DOHH2 (cell line): ENCODE measurements at regions not wholly inside any gene's neighbourhood (a gene's known extent, or its start where the extent isn't known, plus 50 kb on each side); places are given as distances from the start of the nearest gene placed in this dataset.

Experiments
- H3F3A ChIP-seq: fragments of 200-600 bp; sonication (generic), shearing (Covaris generic); 2 replicates; pipeline ENCODE4 v1.6.0; 2016; ENCODE audit warnings: antibody characterized with exemption, mild to moderate bottlenecking; ENCODE audit not compliant: control insufficient read depth, insufficient read depth
- H3K27ac ChIP-seq: fragments of 200-600 bp; sonication (generic); 2 replicates; pipeline ENCODE4 v1.5.1; 2014; ENCODE audit warnings: low read depth, mild to moderate bottlenecking, low read length, moderate library complexity
- H3K27me3 ChIP-seq: fragments of 200-600 bp; sonication (generic); 2 replicates; pipeline ENCODE4 v1.6.1; 2014; ENCODE audit warnings: mild to moderate bottlenecking, low read length, mixed read lengths; ENCODE audit not compliant: control insufficient read depth
- H3K36me3 ChIP-seq: fragments of 200-600 bp; sonication (generic); 2 replicates; pipeline ENCODE4 v1.6.1; 2014; ENCODE audit warnings: mild to moderate bottlenecking, low read length, moderate library complexity, mixed read lengths; ENCODE audit not compliant: control insufficient read depth
- H3K4me1 ChIP-seq: fragments of 200-600 bp; sonication (generic); 2 replicates; pipeline ENCODE4 v1.6.1; 2014; ENCODE audit warnings: mild to moderate bottlenecking, low read length, mixed read lengths; ENCODE audit not compliant: control insufficient read depth
- H3K4me2 ChIP-seq: fragments of 200-600 bp; sonication (generic); 2 replicates; pipeline ENCODE4 v1.6.0; 2014; ENCODE audit warnings: mild to moderate bottlenecking, low read length, moderate library complexity
- H3K4me3 ChIP-seq: fragments of 200-600 bp; sonication (generic); 2 replicates; pipeline ENCODE4 v1.5.1; 2014; ENCODE audit warnings: mild to moderate bottlenecking, low read length, mixed read lengths
- H3K79me2 ChIP-seq: fragments of 200-600 bp; sonication (generic); 2 replicates; pipeline ENCODE4 v1.6.1; 2014; ENCODE audit warnings: mild to moderate bottlenecking, low read length, mixed read lengths; ENCODE audit not compliant: control insufficient read depth
- H3K9me2 ChIP-seq: fragments of 200-600 bp; sonication (generic); replicated peaks from 2 replicates; pipeline ENCODE4 v1.6.1; 2014; ENCODE audit warnings: mild to moderate bottlenecking, low read length, mixed read lengths; ENCODE audit not compliant: control insufficient read depth
- H3K9me3 ChIP-seq: fragments of 200-600 bp; sonication (generic); 2 replicates; pipeline ENCODE4 v1.6.1; 2014; ENCODE audit warnings: antibody characterized with exemption, low read length, mixed read lengths; ENCODE audit not compliant: control insufficient read depth, insufficient read depth
- H4K20me1 ChIP-seq: fragments of 200-600 bp; sonication (generic); 2 replicates; pipeline ENCODE4 v1.6.0; 2014; ENCODE audit warnings: low read depth, mild to moderate bottlenecking, antibody characterized with exemption, low read length, moderate library complexity; ENCODE audit not compliant: control insufficient read depth, insufficient read depth
- EZH2phosphoT487 ChIP-seq: fragments of 200-600 bp; sonication (generic); IDR thresholded peaks from 2 replicates; pipeline ENCODE4 v1.6.1; 2017; ENCODE audit warnings: borderline replicate concordance, mild to moderate bottlenecking, antibody characterized with exemption, low read length, moderate library complexity, mixed read lengths
- TF ChIP-seq, protein P1 (sequence below): fragments of 200-600 bp; sonication (generic); IDR thresholded peaks from one replicate; pipeline ENCODE4 v1.5.1; 2014; ENCODE audit warnings: antibody characterized with exemption, mild to moderate bottlenecking, low read depth, low read length; ENCODE audit not compliant: poor library complexity, severe bottlenecking

DNA sequence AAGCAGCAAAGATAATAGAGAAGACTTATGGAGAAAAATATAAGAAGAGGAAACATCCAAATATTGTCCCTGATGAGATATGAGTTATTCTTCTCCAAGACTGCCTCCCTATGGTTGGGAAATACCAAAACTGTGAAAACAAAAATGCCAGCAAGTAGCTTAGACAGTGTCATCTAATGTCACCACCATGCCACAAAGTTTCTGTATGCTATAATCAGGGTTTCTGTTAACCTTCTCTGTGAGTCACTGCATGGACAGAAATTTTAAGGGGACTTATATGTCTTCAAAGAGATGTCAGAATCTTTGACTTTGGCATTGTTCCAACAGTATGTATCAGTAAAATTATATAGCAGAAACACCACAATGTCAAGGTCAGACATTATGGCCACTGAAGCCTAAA, 222.6 kb downstream of the KDM5D start:
- Histone ChIP-seq H3F3A (no peaks in the 10 kb centered on the region), H3K4me1 (no peaks in the 10 kb centered on the region), H3K79me2 (no peaks in the 10 kb centered on the region), H3K4me3 (no peak overlapping the region), H3K27me3 (no peaks in the 10 kb centered on the region), H3K36me3 (no peaks in the 10 kb centered on the region), H3K9me3 (no peaks in the 10 kb centered on the region), H3K4me2 (no peak overlapping the region), H3K27ac (no peak overlapping the region), H4K20me1 (no peaks in the 10 kb centered on the region), H3K9me2 (no peaks in the 10 kb centered on the region)
- no peak for TF ChIP-seq EZH2phosphoT487
- TF ChIP-seq, protein P1, sequence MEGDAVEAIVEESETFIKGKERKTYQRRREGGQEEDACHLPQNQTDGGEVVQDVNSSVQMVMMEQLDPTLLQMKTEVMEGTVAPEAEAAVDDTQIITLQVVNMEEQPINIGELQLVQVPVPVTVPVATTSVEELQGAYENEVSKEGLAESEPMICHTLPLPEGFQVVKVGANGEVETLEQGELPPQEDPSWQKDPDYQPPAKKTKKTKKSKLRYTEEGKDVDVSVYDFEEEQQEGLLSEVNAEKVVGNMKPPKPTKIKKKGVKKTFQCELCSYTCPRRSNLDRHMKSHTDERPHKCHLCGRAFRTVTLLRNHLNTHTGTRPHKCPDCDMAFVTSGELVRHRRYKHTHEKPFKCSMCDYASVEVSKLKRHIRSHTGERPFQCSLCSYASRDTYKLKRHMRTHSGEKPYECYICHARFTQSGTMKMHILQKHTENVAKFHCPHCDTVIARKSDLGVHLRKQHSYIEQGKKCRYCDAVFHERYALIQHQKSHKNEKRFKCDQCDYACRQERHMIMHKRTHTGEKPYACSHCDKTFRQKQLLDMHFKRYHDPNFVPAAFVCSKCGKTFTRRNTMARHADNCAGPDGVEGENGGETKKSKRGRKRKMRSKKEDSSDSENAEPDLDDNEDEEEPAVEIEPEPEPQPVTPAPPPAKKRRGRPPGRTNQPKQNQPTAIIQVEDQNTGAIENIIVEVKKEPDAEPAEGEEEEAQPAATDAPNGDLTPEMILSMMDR: no peak

DNA sequence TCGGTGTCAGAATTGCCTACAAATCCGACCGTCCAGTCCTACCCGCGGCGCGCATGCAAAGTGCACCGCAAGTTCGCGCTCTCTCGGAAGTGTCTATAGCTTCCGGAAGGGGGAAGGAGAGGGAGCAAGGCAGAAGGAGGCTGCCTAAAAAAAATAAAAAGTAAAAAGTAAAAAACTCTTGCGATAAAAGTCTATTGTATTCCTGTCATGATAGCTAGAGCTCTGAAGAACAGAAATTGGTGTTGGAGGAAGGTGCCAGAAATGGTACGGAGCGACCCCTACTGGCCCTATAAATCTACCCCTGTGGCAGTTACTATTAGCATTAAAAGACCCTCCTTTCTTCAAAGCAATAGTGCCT, 241.5 kb downstream of the KDM5D start:
- TF ChIP-seq, protein P1: no peak
- no peak for TF ChIP-seq EZH2phosphoT487
- peaks cover 8% of the 10 kb centered on the region for H3K4me1 ChIP-seq
- no peaks in the 10 kb centered on the region for H3K9me3 ChIP-seq
- no peaks in the 10 kb centered on the region for H3K36me3 ChIP-seq
- no peaks in the 10 kb centered on the region for H3K79me2 ChIP-seq
- H3K4me2 ChIP-seq: no peak overlapping the region
- no peaks in the 10 kb centered on the region for H4K20me1 ChIP-seq
- no peaks in the 10 kb centered on the region for H3F3A ChIP-seq
- H3K4me3 ChIP-seq: no peak overlapping the region
- H3K27ac ChIP-seq: no peak overlapping the region
- no peaks in the 10 kb centered on the region for H3K9me2 ChIP-seq
- H3K27me3 ChIP-seq: no peaks in the 10 kb centered on the region

DNA sequence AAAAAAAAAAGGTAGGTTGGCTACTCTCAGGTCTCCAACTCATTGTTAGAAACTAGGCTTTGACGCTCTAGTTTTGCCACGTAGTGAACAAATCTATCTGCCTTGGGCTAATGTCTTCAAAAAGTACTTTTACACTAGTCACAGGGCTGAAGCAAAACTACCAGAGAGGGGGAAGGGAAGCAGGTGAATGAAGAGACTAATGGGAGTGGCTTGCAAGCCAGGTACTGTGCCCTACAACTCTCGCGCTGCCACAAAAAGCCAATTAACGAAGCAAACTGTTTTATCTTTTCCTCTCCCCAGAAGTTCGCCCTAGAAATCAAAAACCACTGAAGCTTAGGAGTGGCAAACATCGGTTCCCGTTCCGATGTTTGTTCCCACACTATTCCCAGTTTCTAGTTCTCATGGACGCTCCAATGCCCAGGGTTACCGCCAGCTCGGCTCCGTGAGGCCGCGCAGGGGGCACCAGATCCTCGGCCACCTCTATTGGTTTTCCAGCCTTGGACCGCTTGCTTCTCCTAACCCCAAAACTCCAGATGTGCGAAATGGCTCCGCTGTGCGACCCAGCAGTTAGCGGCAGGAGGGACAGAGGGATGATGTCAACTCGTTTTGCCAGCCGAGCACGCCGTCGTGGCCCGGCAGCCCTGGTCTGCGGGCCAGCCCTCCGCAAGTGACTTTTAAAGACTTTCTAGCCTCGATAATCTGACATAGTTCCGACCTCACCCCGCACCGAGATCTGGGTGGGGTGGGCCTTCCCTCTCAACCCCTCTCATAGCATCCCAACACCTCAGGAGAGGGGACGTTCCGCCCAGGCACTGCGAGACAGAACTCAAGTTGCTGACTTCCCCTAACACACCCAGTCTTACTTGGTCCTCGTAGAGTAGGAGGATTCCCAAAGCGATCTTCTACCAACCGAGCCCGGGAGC, 242.1 kb downstream of the KDM5D start:
- no peaks in the 10 kb centered on the region for H3K27me3 ChIP-seq
- H3K9me3 ChIP-seq: no peaks in the 10 kb centered on the region
- H4K20me1 ChIP-seq: no peaks in the 10 kb centered on the region
- no peaks in the 10 kb centered on the region for H3K36me3 ChIP-seq
- no peaks in the 10 kb centered on the region for H3F3A ChIP-seq
- H3K4me1 ChIP-seq: peaks cover 8% of the 10 kb centered on the region
- no peaks in the 10 kb centered on the region for H3K79me2 ChIP-seq
- no peak overlapping the region for H3K4me2 ChIP-seq
- no peaks in the 10 kb centered on the region for H3K9me2 ChIP-seq
- H3K4me3 ChIP-seq: no peak overlapping the region
- no peak for TF ChIP-seq EZH2phosphoT487
- TF ChIP-seq, protein P1: no peak
- no peak overlapping the region for H3K27ac ChIP-seq
